Breast epithelium (tissue), 3 donors: ENCODE measurements at regions not wholly inside any gene's neighbourhood (a gene's known extent, or its start where the extent isn't known, plus 50 kb on each side); places are given as distances from the start of the nearest gene placed in this dataset.

Source experiments
- POLR2A ChIP-seq: fragments of 450-650 bp; IDR thresholded peaks from one replicate; pipeline ENCODE4 v1.6.1; 2016; ENCODE audit warnings: antibody characterized with exemption, mild to moderate bottlenecking, moderate library complexity
- POLR2AphosphoS5 ChIP-seq, 3 donors: sonication (generic); formaldehyde crosslinking; IDR thresholded peaks; one replicate each; pipeline ENCODE4 v1.6.1; 2017; ENCODE audit warnings: antibody characterized with exemption in 3 of 3
- TF ChIP-seq, protein P1 (sequence below), 3 donors: fragments of 450-650 bp; IDR thresholded peaks; one replicate each; pipeline ENCODE4 v1.5.1; 2016 to 2017; ENCODE audit warnings: antibody characterized with exemption in 3 of 3, mild to moderate bottlenecking in 3 of 3, moderate library complexity in 3 of 3

- TF ChIP-seq, protein P1, sequence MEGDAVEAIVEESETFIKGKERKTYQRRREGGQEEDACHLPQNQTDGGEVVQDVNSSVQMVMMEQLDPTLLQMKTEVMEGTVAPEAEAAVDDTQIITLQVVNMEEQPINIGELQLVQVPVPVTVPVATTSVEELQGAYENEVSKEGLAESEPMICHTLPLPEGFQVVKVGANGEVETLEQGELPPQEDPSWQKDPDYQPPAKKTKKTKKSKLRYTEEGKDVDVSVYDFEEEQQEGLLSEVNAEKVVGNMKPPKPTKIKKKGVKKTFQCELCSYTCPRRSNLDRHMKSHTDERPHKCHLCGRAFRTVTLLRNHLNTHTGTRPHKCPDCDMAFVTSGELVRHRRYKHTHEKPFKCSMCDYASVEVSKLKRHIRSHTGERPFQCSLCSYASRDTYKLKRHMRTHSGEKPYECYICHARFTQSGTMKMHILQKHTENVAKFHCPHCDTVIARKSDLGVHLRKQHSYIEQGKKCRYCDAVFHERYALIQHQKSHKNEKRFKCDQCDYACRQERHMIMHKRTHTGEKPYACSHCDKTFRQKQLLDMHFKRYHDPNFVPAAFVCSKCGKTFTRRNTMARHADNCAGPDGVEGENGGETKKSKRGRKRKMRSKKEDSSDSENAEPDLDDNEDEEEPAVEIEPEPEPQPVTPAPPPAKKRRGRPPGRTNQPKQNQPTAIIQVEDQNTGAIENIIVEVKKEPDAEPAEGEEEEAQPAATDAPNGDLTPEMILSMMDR (IDR thresholded peaks at IDR 0.05), result no peak
- TF ChIP-seq POLR2A, result no peak
- TF ChIP-seq POLR2AphosphoS5 (IDR thresholded peaks at IDR 0.05), result no peak
These were observed 369.4 kb downstream of the DDX10 start for GRCh38 chr11:109034339-109034696.
